DMS153 (cell line): ENCODE measurements at regions not wholly inside any gene's neighbourhood (a gene's known extent, or its start where the extent isn't known, plus 50 kb on each side); places are given as distances from the start of the nearest gene placed in this dataset.

ENCODE experiments used
- DNase-seq: peaks from one replicate; lab custom pipeline; 2025; lab: John Stamatoyannopoulos, UW

GRCh38 chr1:5812295-5812694, 179.9 kb downstream of the NPHP4 start:
- DNase-seq = no peak

GRCh38 chr1:5811419-5811818, 180.8 kb downstream of the NPHP4 start:
- DNase-seq = no peak

- DNase-seq = no peak
These were observed 181.5 kb downstream of the NPHP4 start for GRCh38 chr1:5810553-5811270.

DNA sequence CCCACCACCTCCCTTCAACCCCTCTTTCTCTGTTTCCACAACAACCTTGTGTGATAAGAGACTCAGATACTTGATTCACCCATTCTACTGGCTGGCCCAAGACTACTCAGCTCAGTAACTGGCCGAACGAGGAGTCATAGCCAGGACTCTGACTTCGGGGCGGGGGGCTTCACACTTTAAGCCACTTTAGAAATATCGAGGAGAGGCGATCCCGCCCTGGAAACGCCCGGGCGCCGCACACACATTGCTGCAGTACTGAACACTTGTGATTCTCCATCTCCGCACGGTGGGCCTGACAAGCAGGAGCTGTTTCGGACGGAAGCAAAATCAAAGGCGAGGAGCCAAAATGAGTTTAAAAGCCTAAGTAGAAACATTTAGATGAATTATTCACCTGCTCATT, 182.1 kb downstream of the NPHP4 start:
- no peak for DNase-seq

DNA sequence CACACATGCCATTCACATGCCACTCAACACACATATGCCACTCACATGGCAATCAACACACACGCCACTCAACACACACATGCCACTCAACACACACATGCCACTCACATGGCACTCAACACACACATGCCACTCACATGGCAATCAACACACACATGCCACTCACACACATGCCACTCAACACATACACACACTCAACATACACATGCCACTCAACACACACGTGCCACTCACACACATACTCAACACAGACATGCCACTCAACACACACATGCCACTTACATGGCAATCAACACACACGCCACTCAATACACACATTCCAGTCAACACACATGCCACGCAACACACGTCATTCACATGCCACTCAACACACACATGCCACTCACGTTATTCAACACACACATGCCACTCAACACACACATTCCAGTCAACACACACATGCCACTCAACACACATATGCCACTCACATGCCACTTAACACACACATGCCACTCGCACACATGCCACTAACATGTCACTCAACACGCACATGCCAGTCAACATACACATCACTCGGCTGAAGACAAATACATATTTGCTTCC, 182.9 kb downstream of the NPHP4 start:
- DNase-seq = no peak

DNA sequence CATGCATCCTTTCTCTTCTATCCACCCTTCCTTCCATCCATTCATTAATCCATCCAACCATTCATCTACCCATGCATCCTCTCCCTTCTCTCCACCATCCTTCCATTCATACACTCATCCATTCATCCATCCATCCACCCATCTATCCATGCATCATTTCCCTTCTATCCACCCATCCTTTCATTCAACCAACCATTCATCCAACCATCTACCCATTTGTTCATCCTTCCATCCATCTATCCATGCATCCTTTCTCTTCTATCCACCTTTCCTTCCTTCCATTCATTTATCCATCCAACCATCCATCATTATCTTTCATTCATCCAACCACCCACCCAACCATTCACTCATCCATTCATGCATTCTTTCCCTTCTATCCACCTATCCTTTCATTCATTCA, 188.4 kb downstream of the NPHP4 start:
- no peak for DNase-seq

DNA sequence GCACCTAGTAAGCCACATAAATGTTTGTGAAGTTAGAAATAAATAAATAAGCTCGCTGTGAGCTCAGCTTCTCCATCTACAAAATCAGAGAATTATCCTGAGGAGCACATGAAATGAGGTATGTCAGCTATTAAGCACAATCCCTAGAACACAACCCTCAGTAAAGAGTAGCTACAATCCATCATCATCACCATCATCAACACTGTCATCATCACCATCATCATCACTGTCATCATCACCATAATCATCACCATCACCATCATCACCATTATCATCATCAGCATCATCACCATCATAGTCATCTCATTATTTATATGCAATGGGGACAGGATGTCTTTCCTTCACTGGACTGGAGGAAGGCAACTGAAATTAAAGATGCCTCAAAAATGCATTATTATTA, 189.6 kb downstream of the NPHP4 start:
- DNase-seq = no peak

GRCh38 chr1:5798904-5799303, 193.3 kb downstream of the NPHP4 start:
- no peak for DNase-seq

GRCh38 chr1:5798151-5798730, 194.0 kb downstream of the NPHP4 start:
- no peak for DNase-seq

DNA sequence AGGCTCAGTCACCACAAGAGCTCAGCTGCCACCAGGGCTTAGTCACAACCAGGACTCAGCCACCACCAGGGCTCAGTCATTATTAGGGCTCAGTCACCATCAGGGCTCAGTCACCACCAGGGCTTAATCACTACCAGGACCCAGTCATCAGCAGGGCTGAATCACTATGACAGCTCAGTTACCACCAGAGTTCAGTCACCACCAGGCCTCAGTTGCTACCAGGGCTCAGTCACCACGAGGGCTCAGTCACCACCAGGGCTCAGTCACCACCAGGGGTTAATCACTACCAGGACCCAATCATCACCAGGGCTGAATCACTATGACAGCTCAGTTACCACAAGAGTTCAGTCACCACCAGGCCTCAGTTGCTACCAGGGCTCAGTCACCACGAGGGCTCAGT, 196.2 kb downstream of the NPHP4 start:
- DNase-seq = no peak

DNA sequence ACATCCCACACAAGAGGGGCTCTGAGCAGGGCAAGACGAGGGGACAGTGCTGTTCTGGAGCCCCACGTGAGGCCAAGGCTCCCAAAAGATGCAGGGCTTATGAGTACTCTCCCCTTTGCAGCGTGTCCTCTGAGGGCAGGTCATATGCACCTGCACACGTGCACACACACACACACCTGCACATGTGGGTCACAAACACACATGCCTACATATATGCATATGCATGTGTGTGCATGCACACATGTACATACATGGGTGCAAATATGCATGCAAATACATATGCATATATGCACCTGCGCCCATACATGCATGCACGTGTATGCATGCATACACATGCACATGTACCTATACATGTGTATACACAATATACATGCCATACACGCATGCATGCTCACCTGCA, 197.9 kb downstream of the NPHP4 start:
- no peak for DNase-seq

DNA sequence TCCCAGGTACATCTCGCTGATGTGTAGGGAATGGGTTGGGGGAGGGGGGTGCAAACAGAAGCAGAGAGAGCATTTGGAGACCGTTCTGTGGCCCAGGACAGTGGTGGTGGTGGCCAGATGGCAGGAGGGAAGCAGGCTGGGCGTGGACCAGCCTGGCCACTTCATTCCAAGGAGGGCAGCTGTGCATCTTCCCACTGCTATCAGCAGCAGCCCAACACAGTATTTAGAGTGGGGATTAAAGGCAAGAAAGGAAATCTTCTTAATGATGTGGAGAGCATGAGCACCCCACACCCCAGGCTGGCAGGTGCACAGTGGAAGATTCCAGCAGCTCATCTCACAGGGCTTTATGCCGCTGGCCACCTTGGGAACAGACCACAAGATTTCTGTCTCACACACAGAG, 198.7 kb downstream of the NPHP4 start:
- no peak for DNase-seq

DNA sequence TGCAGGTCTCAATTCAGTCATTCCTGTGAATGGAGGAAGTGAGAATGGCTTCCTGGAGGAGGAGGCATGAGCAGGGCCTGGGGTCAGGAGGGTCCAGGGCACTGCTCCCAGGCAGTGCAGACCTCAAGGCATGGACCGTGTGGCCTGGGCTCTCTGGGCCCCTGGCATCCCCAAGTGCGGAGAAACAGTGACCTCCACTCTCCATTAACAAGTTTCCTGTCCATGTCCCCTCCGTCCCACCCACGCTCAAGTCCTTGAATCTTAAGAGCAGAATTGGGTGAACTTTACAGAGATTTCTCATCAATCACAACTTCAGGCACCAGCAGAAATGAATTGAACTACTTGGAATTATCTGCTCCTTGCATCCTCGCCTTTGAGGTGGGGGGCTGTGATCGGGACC, 211.1 kb downstream of the NPHP4 start:
- DNase-seq = no peak

- no peak for DNase-seq
These were observed 211.9 kb downstream of the NPHP4 start for GRCh38 chr1:5780324-5780716.

GRCh38 chr1:5779608-5780323, 212.5 kb downstream of the NPHP4 start:
- DNase-seq = no peak

DNA sequence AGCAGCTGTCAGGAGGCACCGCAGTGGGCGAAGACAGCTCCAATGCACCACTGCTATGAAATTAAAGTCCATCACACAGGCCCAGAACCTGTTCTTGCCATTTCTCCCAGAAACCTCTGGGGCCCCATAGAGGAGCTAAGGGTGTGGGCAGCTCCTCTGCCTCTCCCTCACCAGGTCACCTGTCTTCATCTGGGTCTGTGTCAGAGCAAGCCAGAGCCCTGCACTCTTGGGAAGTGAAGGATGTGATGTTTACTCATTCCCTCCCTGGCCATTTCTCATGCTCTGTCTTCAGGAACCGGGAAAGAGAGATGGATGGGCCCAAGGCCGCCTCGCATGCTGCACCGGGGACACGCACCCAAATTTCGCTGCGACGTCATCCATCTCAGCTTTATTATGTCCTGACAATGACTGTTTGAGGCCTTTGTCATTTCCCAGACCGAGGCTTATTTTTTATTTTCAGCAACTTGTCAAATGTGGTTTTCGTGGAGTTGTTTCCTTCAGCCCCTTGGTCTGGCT, 216.1 kb downstream of the NPHP4 start:
- no peak for DNase-seq

GRCh38 chr1:5774019-5774418, 218.2 kb downstream of the NPHP4 start:
- DNase-seq = no peak

- DNase-seq = no peak
These were observed 220.4 kb downstream of the NPHP4 start for GRCh38 chr1:5771788-5772187.

GRCh38 chr1:5770981-5771765, 221.1 kb downstream of the NPHP4 start:
- DNase-seq = peak; percentile 25

DNA sequence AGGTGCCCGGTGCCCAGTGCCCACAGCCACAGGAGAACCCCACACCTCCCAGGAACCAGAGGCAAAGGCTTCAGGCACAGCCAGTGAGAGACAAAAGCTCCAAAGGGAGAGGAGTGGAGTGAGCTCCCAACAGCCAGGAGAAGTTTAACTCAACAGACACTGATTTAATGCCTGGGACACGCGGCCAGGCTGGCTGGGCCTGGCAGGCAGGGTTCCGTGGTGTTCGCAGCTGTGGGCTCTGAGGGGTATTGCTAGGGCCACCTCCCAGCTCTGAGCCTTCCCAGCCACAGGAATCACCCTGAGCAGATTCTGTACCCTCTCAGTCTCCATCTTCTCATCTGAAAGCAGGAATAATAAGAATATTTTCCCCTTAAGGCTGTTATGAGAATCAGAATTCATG, 222.5 kb downstream of the NPHP4 start:
- no peak for DNase-seq

- DNase-seq = no peak
These were observed 223.1 kb downstream of the NPHP4 start for GRCh38 chr1:5769146-5769545.

DNA sequence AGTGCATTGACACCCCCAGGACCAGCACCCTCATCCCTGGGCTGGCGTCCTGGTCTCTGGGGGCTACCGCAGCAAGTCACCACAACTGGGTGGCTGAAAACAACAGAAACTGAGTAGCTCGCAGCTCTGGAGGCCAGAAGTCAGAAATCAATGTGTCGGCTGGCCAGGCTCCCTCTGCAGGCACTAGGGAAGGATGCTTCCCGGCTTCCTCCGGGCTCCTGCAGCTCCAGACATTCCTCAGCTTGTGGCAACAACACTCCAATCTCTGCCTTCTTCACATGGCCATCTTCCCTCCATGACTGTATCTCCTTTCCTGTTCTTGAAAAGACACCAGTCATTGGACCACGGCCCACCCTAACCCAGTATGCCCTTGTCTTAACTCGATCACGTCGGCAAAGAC, 224.2 kb downstream of the NPHP4 start:
- DNase-seq = no peak
